Neutrophil (primary cell): ENCODE measurements at regions not wholly inside any gene's neighbourhood (a gene's known extent, or its start where the extent isn't known, plus 50 kb on each side); places are given as distances from the start of the nearest gene placed in this dataset.

Experiments used
- H3K27ac ChIP-seq: fragments of 200-600 bp; sonication (generic); 2 replicates; pipeline ENCODE4 v1.5.1; 2016; ENCODE audit warnings: mild to moderate bottlenecking, moderate library complexity
- H3K27me3 ChIP-seq: fragments of 200-600 bp; sonication (generic); 2 replicates; pipeline ENCODE4 v1.6.0; 2016; ENCODE audit warnings: mild to moderate bottlenecking
- H3K36me3 ChIP-seq: fragments of 200-600 bp; sonication (generic); 2 replicates; pipeline ENCODE4 v1.5.1; 2017
- H3K4me1 ChIP-seq, 2 experiments: fragments of 200-600 bp in 1 of 2; sonication (generic) in 1 of 2; 1 replicate in 1 of 2; 2 replicates in 1 of 2; pipeline versions ENCODE4 v1.5.1 to v1.6.1; 2013 to 2016; ENCODE audit warnings: low read depth in 1 of 2, low read length in 1 of 2, mild to moderate bottlenecking in 1 of 2, moderate library complexity in 1 of 2; ENCODE audit not compliant: control insufficient read depth in 1 of 2, insufficient read depth in 1 of 2
- H3K4me3 ChIP-seq, 2 experiments: fragments of 200-600 bp in 1 of 2; sonication (generic) in 1 of 2; 1 replicate in 1 of 2; 2 replicates in 1 of 2; pipeline ENCODE4 v1.5.1; 2013 to 2016; ENCODE audit warnings: low read depth in 1 of 2, low read length in 1 of 2, mild to moderate bottlenecking in 1 of 2, moderate library complexity in 1 of 2
- H3K9me3 ChIP-seq: fragments of 200-600 bp; sonication (generic); 2 replicates; pipeline ENCODE4 v1.5.1; 2016
- CTCF ChIP-seq: fragments of 200-600 bp; sonication (generic); IDR thresholded peaks from 2 replicates; pipeline ENCODE4 v1.5.1; 2016; ENCODE audit warnings: antibody characterized with exemption

GRCh38 chr6:28802417-28803336 is 121.1 kb downstream of the TRIM27 start:
- no peaks in the 10 kb centered on the region for H3K36me3 ChIP-seq
- H3K27ac ChIP-seq, result no peak overlapping the region
- H3K4me1 ChIP-seq, result no peaks in the 10 kb centered on the region
- TF ChIP-seq CTCF, result no peak
- peaks cover 95% of the 10 kb centered on the region for H3K27me3 ChIP-seq
- H3K4me3 ChIP-seq, result no peak overlapping the region
- H3K9me3 ChIP-seq, result no peaks in the 10 kb centered on the region

GRCh38 chr6:28803337-28803709 is 120.5 kb downstream of the TRIM27 start:
- Histone ChIP-seq H3K27ac (no peak overlapping the region), H3K4me1 (no peaks in the 10 kb centered on the region), H3K4me3 (no peak overlapping the region), H3K36me3 (no peaks in the 10 kb centered on the region), H3K9me3 (no peaks in the 10 kb centered on the region), H3K27me3 (peaks cover 95% of the 10 kb centered on the region)
- no peak for TF ChIP-seq CTCF

- Histone ChIP-seq H3K9me3 (no peaks in the 10 kb centered on the region), H3K4me3 (no peak overlapping the region), H3K27me3 (peaks cover 100% of the 10 kb centered on the region), H3K36me3 (no peaks in the 10 kb centered on the region), H3K4me1 (no peaks in the 10 kb centered on the region), H3K27ac (no peak overlapping the region)
- no peak for TF ChIP-seq CTCF
Observed at GRCh38 chr6:28807682-28808280, 116.0 kb downstream of the TRIM27 start.

GRCh38 chr6:28808383-28808782 is 115.4 kb downstream of the TRIM27 start:
- no peak for TF ChIP-seq CTCF
- H3K9me3 ChIP-seq, result no peaks in the 10 kb centered on the region
- no peak overlapping the region for H3K4me3 ChIP-seq
- H3K27me3 ChIP-seq, result peaks cover 100% of the 10 kb centered on the region
- H3K27ac ChIP-seq, result no peak overlapping the region
- H3K4me1 ChIP-seq, result no peaks in the 10 kb centered on the region
- H3K36me3 ChIP-seq, result no peaks in the 10 kb centered on the region

GRCh38 chr6:28809947-28810658 is 113.7 kb downstream of the TRIM27 start:
- H3K27me3 ChIP-seq, result peaks cover 100% of the 10 kb centered on the region

More at GRCh38 chr6:28809947-28810658, 113.7 kb downstream of the TRIM27 start:
- H3K27ac ChIP-seq, result no peak overlapping the region
- H3K9me3 ChIP-seq, result no peaks in the 10 kb centered on the region
- no peak overlapping the region for H3K4me3 ChIP-seq
- TF ChIP-seq CTCF, result no peak
- no peaks in the 10 kb centered on the region for H3K4me1 ChIP-seq
- H3K36me3 ChIP-seq, result no peaks in the 10 kb centered on the region
